GM19468 (cell line): ENCODE measurements at regions not wholly inside any gene's neighbourhood (a gene's known extent, or its start where the extent isn't known, plus 50 kb on each side); places are given as distances from the start of the nearest gene placed in this dataset.

Experiments
- ATAC-seq: cut with Tn5 transposase; IDR thresholded peaks from one replicate; pipeline ENCODE4 v1.9.1; 2021; ENCODE audit warnings: mild to moderate bottlenecking, moderate library complexity, moderate number of reproducible peaks; ENCODE audit not compliant: unreplicated experiment; ENCODE audit errors: extremely low read depth

- ATAC-seq: no peak
Observed at GRCh38 chr1:221063651-221064050, 184.4 kb downstream of the HLX start.

GRCh38 chr1:221066351-221067001, 187.2 kb downstream of the HLX start:
- no peak for ATAC-seq

GRCh38 chr1:221067721-221068120, 188.5 kb downstream of the HLX start:
- no peak for ATAC-seq

GRCh38 chr1:221069178-221069903, 190.1 kb downstream of the HLX start:
- peak; percentile 90 for ATAC-seq

GRCh38 chr1:221069986-221070385, 190.7 kb downstream of the HLX start:
- no peak for ATAC-seq

GRCh38 chr1:221071777-221072176, 192.5 kb downstream of the HLX start:
- no peak for ATAC-seq

GRCh38 chr1:221072214-221072613, 193.0 kb downstream of the HLX start:
- no peak for ATAC-seq

- no peak for ATAC-seq
Observed at GRCh38 chr1:221074332-221074731, 195.1 kb downstream of the HLX start.

GRCh38 chr1:221075911-221076310, 196.7 kb downstream of the HLX start:
- ATAC-seq: no peak

- ATAC-seq: no peak
Observed at GRCh38 chr1:221076391-221076811, 197.2 kb downstream of the HLX start.

GRCh38 chr1:221078260-221078965, 199.2 kb downstream of the HLX start:
- ATAC-seq: no peak

- no peak for ATAC-seq
Observed at GRCh38 chr1:221083902-221084301, 204.7 kb downstream of the HLX start.

- no peak for ATAC-seq
Observed at GRCh38 chr1:221084681-221085080, 205.4 kb downstream of the HLX start.

- ATAC-seq: no peak
Observed at GRCh38 chr1:221085701-221086375, 206.6 kb downstream of the HLX start.

- ATAC-seq: no peak
Observed at GRCh38 chr1:221087919-221088318, 208.7 kb downstream of the HLX start.

- no peak for ATAC-seq
Observed at GRCh38 chr1:221089273-221089672, 210.0 kb downstream of the HLX start.

GRCh38 chr1:221089803-221090202, 210.6 kb downstream of the HLX start:
- no peak for ATAC-seq

GRCh38 chr1:221093903-221094791, 214.9 kb downstream of the HLX start:
- ATAC-seq: no peak

- no peak for ATAC-seq
Observed at GRCh38 chr1:221097479-221098281, 218.4 kb downstream of the HLX start.
